B cell (primary cell): ENCODE measurements at regions not wholly inside any gene's neighbourhood (a gene's known extent, or its start where the extent isn't known, plus 50 kb on each side); places are given as distances from the start of the nearest gene placed in this dataset.
"Not testable (repeated sequence)": the region's sequence is repeated elsewhere in the genome, so short reads cannot be mapped to it uniquely, and the experiment has no call there.

Source experiments
- ATAC-seq: fragments of 200-7000 bp; cut with Tn5 transposase; one replicate; pipeline ENCODE4 v1.10.0; 2021; ENCODE audit warnings: low read depth, mild to moderate bottlenecking, moderate number of reproducible peaks, moderate library complexity
- CTCF ChIA-PET: fragments of 350-600 bp; sonication (Branson Sonifier 250); formaldehyde crosslinking; loops from one replicate; lab custom pipeline; 2021; ENCODE audit warnings: antibody characterized with exemption, inconsistent platforms; lab: Charles Lee
- POLR2A ChIA-PET: fragments of 350-600 bp; sonication (Branson Sonifier 250); formaldehyde crosslinking; loops from one replicate; lab custom pipeline; 2021; ENCODE audit warnings: antibody characterized with exemption; lab: Charles Lee
- DNase-seq: peaks from one replicate; pipeline ENCODE4 v3.0.0; 2013
- H2AFZ ChIP-seq: 2 replicates; pipeline ENCODE4 v1.6.1; 2012; ENCODE audit warnings: mild to moderate bottlenecking, low read depth, low read length; ENCODE audit not compliant: insufficient read depth, poor library complexity, severe bottlenecking
- H3K27ac ChIP-seq, 2 donors: 1 replicate in 1 of 2; 2 replicates in 1 of 2; pipeline ENCODE4 v1.5.1; 2012 to 2013; ENCODE audit warnings: low read length in 2 of 2, mild to moderate bottlenecking in 2 of 2, moderate library complexity in 1 of 2
- H3K27me3 ChIP-seq, 4 experiments: fragments of 200-600 bp in 1 of 4; sonication (generic) in 1 of 4; replicated peaks in 1 of 4; 1 replicate in 2 of 4; 2 replicates in 2 of 4; pipeline versions ENCODE4 v1.6.1 to v1.7.0; 2013 to 2016; ENCODE audit warnings: low read length in 3 of 4, mild to moderate bottlenecking in 2 of 4, mixed read lengths in 1 of 4, moderate library complexity in 1 of 4; ENCODE audit not compliant: insufficient read depth in 4 of 4, control insufficient read depth in 3 of 4; ENCODE audit errors: control extremely low read depth in 1 of 4
- H3K36me3 ChIP-seq, 2 experiments: replicated peaks in 1 of 2; 1 replicate in 1 of 2; 2 replicates in 1 of 2; pipeline versions ENCODE4 v1.6.1 to v1.7.1; 2013; ENCODE audit warnings: low read length in 1 of 2; ENCODE audit not compliant: insufficient read depth in 2 of 2, control insufficient read depth in 1 of 2; ENCODE audit errors: control extremely low read depth in 1 of 2, extremely low read depth in 1 of 2
- H3K4me1 ChIP-seq, 2 donors: fragments of 200-600 bp in 1 of 2; sonication (generic) in 1 of 2; 1 replicate in 1 of 2; 2 replicates in 1 of 2; pipeline versions ENCODE4 v1.5.1 to v1.6.1; 2013 to 2017; ENCODE audit warnings: low read length in 2 of 2; ENCODE audit not compliant: control insufficient read depth in 2 of 2, insufficient read depth in 2 of 2
- H3K4me2 ChIP-seq: replicated peaks from 2 replicates; pipeline ENCODE3; 2012; ENCODE audit warnings: mild to moderate bottlenecking, low read depth, low read length; ENCODE audit not compliant: poor library complexity, severe bottlenecking
- H3K4me3 ChIP-seq, 5 experiments: fragments of 200-600 bp in 1 of 5; sonication (generic) in 1 of 5; 1 replicate in 3 of 5; 2 replicates in 2 of 5; pipeline versions ENCODE4 v1.5.1 to v1.7.0; 2011 to 2016; ENCODE audit warnings: low read length in 4 of 5, mild to moderate bottlenecking in 4 of 5, low read depth in 2 of 5, control low read depth in 1 of 5, moderate library complexity in 1 of 5; ENCODE audit not compliant: insufficient read depth in 1 of 5; ENCODE audit errors: control extremely low read depth in 1 of 5, extremely low read depth in 1 of 5
- H3K79me2 ChIP-seq: fragments of 200-600 bp; sonication (generic); one replicate; pipeline ENCODE4 v1.6.0; 2016; ENCODE audit warnings: low read length; ENCODE audit not compliant: control insufficient read depth, insufficient read depth
- H3K9ac ChIP-seq: fragments of 200-600 bp; sonication (generic); 2 replicates; pipeline ENCODE4 v1.6.1; 2017; ENCODE audit warnings: mild to moderate bottlenecking, low read length, moderate library complexity
- H3K9me3 ChIP-seq, 3 donors: one replicate each; pipeline versions ENCODE4 v1.6.1 to v1.7.1; 2013; ENCODE audit warnings: low read length in 2 of 3; ENCODE audit not compliant: control insufficient read depth in 2 of 3, insufficient read depth in 1 of 3; ENCODE audit errors: control extremely low read depth in 1 of 3
- H4K20me1 ChIP-seq: 2 replicates; pipeline ENCODE4 v1.6.0; 2012; ENCODE audit warnings: mild to moderate bottlenecking, low read length; ENCODE audit not compliant: insufficient read depth, control insufficient read depth, poor library complexity, severe bottlenecking
- H3K27ac Mint-ChIP-seq: one replicate; pipeline ENCODE4 v1.8.0; 2021; ENCODE audit warnings: mixed read lengths
- H3K27me3 Mint-ChIP-seq: one replicate; pipeline ENCODE4 v1.8.0; 2021; ENCODE audit warnings: mixed read lengths
- H3K4me1 Mint-ChIP-seq: one replicate; pipeline ENCODE4 v1.8.0; 2021; ENCODE audit warnings: mixed read lengths
- H3K4me3 Mint-ChIP-seq: one replicate; pipeline ENCODE4 v1.8.0; 2021; ENCODE audit warnings: mixed read lengths
- H3K9me3 Mint-ChIP-seq: one replicate; pipeline ENCODE4 v1.8.0; 2022; ENCODE audit warnings: mixed read lengths; ENCODE audit not compliant: insufficient read depth
- EZH2 ChIP-seq: IDR thresholded peaks from 2 replicates; pipeline ENCODE4 v1.6.1; 2012; ENCODE audit warnings: borderline replicate concordance, low read depth, mild to moderate bottlenecking, moderate library complexity, low read length; ENCODE audit not compliant: insufficient read depth, poor library complexity, severe bottlenecking
- WGBS: methylation state at CpG from one replicate; pipeline ENCODE4 v1.1.5; 2013; ENCODE audit warnings: missing lambda C conversion rate; ENCODE audit not compliant: insufficient coverage; 5-methylcytosine and 5-hydroxymethylcytosine counted together
- intact Hi-C: fragments of 100-400 bp; cut with micrococcal nuclease; formaldehyde crosslinking; loops from one replicate; pipeline ENCODE4 v1.10.0; 2022
- TF ChIP-seq, protein P1 (sequence below): fragments of 200-600 bp; IDR thresholded peaks from one replicate; pipeline ENCODE4 v1.8.0; 2022; ENCODE audit warnings: antibody characterized with exemption, mild to moderate bottlenecking

DNA sequence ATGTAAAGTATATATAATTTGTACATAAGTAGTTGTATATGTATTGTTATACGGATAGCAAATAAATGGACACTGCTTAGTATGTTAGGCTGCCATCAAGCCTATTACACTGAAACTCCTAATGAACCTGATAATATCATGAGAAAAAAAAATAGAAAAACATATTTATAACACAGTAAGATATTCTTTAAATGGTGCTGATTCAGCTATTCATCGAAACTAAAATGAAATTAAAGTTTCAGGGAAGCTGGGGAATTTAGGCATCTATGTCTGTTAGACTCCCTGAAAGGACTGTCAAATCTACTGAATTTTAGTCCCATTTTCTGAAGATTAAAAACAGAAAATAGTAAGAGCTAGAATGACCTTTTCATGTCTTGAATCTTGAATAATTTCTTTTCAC, 647.1 kb upstream of the PABPC4L start:
- peaks cover 2% of the 10 kb centered on the region for H3K9me3 Mint-ChIP-seq
- H3K9me3 ChIP-seq, result peaks cover 0 to 2% (median 0%) of the 10 kb centered on the region in 3 donors

DNA sequence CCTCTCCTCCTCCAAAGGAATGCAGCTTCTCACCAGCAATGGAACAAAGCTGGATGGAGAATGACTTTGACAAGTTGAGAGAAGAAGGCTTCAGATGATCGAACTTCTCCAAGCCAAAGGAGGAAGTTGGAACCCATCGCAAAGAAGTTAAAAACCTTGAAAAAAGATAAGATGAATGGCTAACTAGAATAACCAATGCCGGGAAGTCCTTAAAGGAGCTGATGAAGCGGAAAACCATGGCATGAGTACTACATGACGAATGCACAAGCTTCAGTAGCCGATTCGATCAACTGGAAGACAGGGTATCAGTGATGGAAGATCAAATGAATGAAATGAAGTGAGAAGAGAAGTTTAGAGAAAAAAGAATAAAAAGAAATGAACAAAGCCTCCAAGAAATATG, 629.2 kb upstream of the PABPC4L start:
- POLR2A ChIA-PET, H3K9ac ChIP-seq, H3K4me3 Mint-ChIP-seq, ATAC-seq, H4K20me1 ChIP-seq, H3K27ac ChIP-seq, H3K27me3 ChIP-seq, H3K79me2 ChIP-seq, H2AFZ ChIP-seq, H3K4me1 Mint-ChIP-seq, H3K4me3 ChIP-seq, H3K4me2 ChIP-seq, H3K36me3 ChIP-seq, DNase-seq, H3K9me3 ChIP-seq, H3K4me1 ChIP-seq, H3K27ac Mint-ChIP-seq, CTCF ChIA-PET, H3K27me3 Mint-ChIP-seq, H3K9me3 Mint-ChIP-seq, intact Hi-C loops: not testable (repeated sequence)
- WGBS, result 91% methylated on average over 7 of the region's 7 CpGs

More for the DNA sequence above, 647.1 kb upstream of the PABPC4L start:
- intact Hi-C loops, result no loop called here
- H3K4me1 ChIP-seq, result no peaks in the 10 kb centered on the region
- H3K27me3 ChIP-seq, result no peaks in the 10 kb centered on the region
- Mint-ChIP-seq H3K4me1 (no peaks in the 10 kb centered on the region), H3K27me3 (no peaks in the 10 kb centered on the region), H3K27ac (no peak overlapping the region), H3K4me3 (no peak overlapping the region)
- H4K20me1 ChIP-seq, result no peaks in the 10 kb centered on the region
- no peak overlapping the region for H3K4me2 ChIP-seq
- no CpG with 5 or more reads among the region's 2 CpGs for WGBS
- H3K79me2 ChIP-seq, result no peaks in the 10 kb centered on the region
- H3K9ac ChIP-seq, result no peak overlapping the region
- ChIA-PET POLR2A (no interaction called here), CTCF (no interaction called here)
- TF ChIP-seq, protein P1, sequence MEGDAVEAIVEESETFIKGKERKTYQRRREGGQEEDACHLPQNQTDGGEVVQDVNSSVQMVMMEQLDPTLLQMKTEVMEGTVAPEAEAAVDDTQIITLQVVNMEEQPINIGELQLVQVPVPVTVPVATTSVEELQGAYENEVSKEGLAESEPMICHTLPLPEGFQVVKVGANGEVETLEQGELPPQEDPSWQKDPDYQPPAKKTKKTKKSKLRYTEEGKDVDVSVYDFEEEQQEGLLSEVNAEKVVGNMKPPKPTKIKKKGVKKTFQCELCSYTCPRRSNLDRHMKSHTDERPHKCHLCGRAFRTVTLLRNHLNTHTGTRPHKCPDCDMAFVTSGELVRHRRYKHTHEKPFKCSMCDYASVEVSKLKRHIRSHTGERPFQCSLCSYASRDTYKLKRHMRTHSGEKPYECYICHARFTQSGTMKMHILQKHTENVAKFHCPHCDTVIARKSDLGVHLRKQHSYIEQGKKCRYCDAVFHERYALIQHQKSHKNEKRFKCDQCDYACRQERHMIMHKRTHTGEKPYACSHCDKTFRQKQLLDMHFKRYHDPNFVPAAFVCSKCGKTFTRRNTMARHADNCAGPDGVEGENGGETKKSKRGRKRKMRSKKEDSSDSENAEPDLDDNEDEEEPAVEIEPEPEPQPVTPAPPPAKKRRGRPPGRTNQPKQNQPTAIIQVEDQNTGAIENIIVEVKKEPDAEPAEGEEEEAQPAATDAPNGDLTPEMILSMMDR, result no peak
- no peak for TF ChIP-seq EZH2
- no peaks in the 10 kb centered on the region for H3K36me3 ChIP-seq
- no peak overlapping the region for H2AFZ ChIP-seq
- H3K27ac ChIP-seq, result no peak overlapping the region
- no peak overlapping the region for H3K4me3 ChIP-seq
- ATAC-seq, result no peak
- no peak for DNase-seq
